Mesenteric fat pad (tissue), 1 donor: ENCODE measurements at regions not wholly inside any gene's neighbourhood (a gene's known extent, or its start where the extent isn't known, plus 50 kb on each side); places are given as distances from the start of the nearest gene placed in this dataset.
"Not testable (repeated sequence)": the region's sequence is repeated elsewhere in the genome, so short reads cannot be mapped to it uniquely, and the experiment has no call there.

Source experiments
- DNase-seq: peaks from one replicate; pipeline ENCODE4 v3.0.0-alpha.2; 2020; ENCODE audit warnings: low spot score
- donor health status: DM: yes; HTN: yes; CAD: no.

DNA sequence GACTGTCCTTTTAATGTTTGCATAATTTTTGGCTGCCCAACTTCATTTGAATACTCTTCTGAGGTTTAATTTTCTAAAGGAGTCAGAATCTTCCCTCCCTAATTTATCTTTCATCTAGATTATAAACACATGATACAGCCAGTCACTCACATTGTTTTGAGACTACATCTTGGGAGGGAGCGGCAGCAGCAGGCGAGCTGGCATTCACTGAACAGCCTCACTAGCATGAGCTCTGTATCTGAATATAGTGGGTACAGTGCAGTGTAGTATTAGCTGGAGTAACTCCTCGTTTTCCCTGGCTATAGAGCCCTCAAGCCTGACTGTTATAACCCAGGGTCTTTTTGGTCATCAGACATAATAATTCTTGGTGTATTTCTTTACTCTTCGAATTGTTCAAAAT is 969.2 kb upstream of the COX7C start:
- no peak for DNase-seq

DNA sequence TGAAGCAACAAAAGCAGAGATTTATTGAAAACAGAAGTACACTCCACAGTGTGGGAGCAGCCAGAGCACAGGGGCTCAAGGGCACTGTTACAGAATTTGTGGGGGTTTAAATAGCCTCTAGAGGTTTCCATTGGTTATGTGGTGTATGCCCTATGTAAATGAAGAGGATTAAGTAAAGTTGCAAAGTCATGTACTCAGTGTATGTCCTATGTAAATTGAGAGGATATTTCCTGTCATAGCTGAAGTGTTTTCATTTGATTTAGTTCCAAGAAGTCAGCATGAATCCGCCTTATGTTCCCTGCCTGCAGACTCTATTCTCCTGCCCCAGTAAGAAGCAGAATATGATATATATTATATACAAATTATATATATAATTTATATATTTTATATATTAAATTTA is 966.0 kb upstream of the COX7C start:
- no peak for DNase-seq

DNA sequence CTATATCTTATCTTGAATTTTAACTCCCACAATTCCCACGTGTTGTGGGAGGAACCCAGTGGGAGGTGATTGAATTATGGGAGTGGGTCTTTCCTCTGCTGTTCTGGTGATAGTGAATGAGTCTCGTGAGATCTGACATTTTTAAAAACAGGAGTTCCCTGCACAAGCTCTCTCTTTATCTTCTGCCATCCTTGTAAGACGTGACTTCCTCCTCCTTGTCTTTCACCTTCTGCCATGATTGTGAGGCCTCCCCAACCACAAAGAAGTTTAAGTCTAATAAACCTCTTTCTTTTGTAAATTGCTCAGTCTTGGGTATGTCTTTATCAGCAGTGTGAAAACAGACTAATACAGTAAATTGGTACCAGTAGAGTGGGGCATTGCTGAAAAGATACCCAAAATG is 963.6 kb upstream of the COX7C start:
- not testable (repeated sequence) for DNase-seq

DNA sequence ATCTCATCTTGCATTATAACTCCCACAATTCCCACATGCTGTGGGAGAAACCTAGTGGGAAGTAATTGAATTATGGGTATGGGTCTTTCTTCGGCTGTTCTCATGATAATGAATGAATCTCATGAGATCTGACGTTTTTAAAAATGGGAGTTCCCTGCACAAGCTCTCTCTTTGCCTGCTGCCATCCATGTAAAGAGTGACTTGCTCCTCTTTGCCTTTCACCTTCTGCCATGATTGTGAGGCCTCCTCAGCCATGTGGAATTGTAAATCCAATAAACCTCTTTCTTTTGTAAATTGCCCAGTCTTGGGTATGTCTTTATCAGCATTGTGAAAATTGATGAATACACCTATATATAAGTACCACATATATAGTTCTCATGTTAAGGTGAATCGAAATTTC is 961.7 kb upstream of the COX7C start:
- DNase-seq = no peak

DNA sequence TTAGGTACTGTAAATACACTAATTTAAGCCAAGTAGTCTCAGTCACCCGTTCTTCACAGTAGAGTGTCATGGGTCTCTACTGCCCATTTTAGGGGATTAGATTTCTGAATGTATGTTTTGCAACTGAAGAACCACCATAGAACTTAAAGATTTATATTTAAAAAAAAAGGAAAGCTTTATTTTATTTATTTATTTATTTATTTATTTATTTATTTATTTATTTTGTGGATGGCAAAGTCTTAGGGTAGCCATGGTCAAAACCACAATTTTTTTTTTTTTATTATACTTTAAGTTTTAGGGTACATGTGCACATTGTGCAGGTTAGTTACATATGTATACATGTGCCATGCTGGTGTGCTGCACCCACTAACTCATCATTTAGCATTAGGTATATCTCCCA is 960.4 kb upstream of the COX7C start:
- not testable (repeated sequence) for DNase-seq

DNA sequence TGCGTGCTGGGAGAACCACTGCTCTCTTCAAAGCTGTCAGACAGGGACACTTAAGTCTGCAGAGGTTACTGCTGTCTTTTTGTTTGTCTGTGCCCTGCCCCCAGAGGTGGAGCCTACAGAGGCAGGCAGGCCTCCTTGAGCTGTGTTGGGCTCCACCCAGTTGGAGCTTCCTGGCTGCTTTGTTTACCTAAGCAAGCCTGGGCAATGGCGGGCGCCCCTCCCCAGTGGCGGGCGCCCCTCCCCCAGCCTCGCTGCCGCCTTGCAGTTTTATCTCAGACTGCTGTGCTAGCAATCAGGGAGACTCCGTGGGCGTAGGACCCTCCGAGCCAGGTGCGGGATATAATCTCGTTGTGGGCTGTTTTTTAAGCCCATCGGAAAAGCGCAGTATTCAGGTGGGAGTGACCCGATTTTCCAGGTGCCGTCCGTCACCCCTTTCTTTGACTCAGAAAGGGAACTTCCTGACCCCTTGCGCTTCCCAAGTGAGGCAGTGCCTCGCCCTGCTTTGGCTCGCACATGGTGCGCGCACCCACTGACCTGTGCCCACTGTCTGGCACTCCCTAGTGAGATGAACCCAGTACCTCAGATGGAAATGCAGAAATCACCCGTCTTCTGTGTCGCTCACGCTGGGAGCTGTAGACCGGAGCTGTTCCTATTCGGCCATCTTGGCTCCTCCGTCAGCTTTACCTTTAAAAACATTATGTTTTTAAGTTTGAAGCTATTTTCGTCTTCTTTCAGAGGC is 954.6 kb upstream of the COX7C start:
- DNase-seq = not testable (repeated sequence)

DNA sequence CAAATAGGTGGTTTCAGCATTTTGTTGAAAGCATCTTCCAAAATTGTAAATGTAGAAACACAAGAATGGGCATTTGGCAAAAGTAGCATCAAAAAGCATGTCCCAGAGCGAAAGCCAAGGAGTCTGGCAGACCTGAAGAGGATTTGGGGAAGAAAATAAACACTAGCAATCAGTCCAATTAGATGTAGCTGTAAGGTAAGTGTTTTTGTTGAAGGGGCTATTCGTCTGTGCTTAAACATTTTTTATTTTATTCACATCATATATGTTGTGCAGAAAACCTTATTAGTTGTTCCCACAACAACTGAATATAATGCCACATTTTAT is 954.1 kb upstream of the COX7C start:
- DNase-seq = no peak

DNA sequence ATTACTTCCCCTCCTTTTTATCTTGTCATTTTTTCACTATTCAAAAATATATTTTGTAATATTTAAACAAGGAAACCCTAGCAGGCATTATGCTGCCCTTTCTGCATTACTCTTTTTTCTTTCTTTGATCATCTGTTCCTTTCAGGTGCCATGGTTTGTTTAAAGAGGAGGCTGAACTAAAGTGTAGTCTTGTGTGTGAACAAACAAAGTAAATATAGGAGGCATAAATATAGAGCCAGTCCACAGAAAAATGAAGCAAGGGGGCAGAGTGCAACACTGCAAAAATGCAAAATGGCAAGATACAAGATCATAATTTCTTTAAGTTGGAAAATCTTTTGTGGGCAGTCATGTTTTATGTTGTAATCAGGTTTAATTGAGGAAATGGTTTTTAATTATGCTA is 947.3 kb upstream of the COX7C start:
- no peak for DNase-seq

DNA sequence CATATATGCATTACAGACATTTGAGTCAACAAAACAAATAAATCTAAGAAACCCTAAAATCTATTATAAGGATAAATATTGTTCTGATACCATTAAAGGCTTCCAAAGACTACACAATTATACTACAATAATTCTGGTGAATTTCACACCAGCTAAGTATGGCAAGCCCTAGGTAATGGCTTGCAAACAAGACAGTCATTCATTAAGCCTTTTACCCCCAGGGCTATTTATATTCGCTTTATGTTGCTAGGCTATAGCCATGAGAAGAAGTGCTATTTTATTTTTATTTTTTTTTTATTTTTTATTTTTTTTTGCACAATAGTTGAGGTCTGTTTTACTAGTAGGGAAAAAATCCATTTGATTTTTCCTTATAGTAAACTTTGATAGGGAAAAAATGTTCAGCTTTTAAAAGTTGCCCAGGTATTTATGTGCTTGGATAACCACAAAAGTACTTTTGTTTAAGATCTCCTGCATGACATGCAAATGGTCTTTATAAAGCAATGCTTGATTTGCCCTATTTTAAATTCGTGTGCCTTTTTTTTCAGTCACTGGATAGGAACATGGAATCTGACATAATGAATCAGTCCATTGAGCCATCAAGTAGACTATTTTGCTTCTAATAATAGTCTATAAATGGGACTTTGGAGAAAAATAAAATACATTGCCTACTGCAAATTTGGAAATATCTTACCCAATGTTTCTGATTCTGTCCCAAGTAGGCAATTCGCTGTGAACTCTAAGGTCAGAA is 946.3 kb upstream of the COX7C start:
- DNase-seq = no peak

DNA sequence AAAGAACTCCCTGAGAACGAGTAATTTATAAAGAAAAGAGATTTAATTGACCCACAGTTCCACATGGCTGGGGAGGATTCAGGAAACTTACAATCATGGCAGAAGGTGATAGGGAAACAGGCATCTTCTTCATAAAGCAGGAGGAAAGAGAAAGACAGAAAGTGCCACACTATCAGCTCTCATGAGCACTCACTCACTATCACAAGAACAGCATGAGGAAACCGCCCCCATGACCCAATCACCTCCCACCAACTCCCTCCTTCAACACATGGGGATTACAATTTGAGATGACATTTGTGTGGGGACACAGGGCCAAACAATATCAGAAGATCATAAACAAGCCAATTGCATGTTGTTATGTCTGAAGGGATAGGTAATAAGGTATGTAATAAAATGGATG is 935.9 kb upstream of the COX7C start:
- no peak for DNase-seq

DNA sequence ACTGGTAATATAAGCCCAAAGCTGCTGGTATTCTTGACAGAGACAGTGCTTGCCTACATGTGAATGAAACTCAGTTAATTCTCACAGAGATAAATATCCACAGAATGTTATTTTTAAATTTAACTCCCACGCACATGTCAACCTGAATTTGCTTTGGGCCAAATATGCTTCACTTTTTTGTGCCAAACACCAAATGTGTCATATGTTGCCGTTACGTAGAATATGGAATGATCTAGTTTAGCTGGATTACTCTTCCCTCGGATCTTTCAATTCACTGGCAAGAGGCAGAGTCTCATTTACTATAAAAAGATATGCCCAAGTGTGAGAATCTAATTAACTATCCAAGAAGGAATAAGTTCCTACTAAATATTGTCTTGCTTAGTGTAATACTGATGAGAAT is 933.4 kb upstream of the COX7C start:
- DNase-seq = no peak

DNA sequence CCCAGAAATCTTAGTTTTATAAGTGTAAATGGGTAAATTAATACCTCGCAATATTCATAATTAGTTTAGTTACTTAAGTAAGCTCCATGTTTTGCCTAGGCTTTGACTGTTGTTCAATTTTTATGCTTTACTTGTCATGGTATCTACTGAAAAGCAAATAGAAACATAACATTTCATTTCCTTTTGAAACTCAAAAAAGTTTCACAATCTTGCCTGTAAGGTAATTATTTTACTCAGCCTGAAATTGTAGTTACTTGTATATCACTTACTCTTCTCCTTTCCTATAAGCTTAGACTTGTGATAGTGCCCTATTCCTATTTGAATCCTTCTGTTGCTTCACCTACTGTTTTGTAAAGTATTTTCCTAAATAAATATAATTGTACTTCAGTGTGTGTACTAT is 914.4 kb upstream of the COX7C start:
- DNase-seq = no peak

DNA sequence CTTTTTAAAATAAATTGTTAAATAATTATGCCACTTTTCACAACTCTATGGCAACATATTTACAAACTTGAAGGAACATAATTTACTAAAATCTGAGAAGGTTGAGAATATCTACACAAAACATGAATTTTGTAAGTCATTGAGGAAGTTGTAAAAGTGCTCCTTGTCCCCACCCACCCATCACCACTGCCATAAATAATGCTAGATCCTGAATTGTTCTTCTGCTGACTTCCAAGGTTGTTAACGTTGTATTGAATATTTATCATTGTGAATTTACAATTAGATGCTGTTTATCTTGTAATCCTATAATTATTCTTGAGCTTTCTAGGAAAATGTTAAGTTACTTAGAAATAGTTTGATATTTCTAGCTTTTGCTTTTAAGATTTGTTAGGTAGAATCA is 908.0 kb upstream of the COX7C start:
- DNase-seq = no peak

DNA sequence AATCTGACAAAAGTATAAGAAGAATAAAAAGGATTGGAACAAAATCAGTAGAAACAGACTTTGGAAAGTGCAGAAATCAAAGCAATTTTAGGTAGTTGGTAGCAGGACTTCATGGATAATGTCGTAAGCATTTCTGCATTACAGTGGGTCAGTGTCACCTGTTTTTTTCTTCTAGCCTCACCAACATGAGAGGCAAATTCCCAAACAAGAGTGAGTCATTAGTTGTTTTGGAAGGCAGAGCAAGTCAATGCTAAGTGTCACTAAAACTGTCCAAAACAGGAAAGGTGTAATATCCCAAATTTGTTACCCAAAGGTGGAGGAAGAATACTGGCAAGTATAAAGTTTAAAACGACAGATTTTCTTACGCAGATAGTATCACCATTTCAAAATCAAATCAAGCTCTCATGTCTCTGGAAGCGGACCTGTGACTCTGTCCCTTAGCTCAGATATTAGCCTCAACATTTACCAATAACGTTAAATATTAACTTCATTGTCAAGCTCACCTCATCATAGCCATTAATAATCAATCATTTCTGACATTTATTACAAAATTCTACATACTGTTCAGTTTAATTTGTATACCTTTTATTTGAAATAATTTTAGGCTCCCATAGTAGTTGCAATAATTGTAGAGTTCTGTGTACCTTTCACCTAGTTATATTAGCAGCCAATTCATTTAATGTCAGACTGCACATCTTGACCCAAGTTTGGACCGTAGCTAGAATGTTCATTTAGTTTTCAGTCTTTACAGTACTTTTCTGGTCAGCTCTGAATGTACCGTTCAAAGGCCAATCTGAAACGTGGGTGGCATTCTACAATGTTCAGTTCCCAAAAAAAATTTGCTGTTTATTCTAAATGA is 901.2 kb upstream of the COX7C start:
- no peak for DNase-seq

DNA sequence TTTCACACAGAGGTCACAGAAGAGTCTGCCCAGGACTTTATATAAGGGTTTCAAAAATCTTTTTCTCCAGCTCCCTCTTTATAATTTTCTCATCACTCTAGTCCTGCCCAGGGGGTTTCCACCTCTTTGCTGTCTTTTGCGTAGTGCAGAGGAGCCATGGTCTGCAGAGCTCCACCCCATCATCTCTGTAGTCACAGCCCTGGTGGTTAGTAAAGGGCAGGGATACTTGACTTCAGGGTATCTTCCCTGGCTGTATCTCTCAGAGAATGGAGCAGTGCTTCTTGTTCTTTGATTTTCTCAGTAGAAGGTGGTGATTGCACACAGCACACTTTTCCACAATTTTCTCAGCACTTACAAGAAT is 900.6 kb upstream of the COX7C start:
- DNase-seq = no peak

DNA sequence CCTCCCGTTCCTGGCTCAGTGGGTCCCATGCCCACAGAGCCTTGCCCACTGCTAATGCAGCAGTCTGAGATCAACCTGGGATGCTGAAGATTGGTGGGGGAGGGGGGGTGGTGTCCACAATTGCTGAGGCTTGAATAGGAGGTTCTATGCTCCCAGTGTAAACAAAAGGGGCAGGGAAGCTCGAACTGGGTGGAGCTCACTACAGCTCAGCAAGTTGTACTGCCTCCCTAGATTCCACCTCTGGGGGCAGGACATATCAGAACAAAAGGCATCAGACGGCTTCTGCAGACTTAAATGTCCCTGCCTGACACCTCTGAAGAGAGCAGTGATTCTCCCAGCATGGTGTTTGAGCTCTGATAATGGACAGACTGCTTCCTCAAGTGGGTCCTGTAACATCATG is 885.6 kb upstream of the COX7C start:
- DNase-seq = no peak

DNA sequence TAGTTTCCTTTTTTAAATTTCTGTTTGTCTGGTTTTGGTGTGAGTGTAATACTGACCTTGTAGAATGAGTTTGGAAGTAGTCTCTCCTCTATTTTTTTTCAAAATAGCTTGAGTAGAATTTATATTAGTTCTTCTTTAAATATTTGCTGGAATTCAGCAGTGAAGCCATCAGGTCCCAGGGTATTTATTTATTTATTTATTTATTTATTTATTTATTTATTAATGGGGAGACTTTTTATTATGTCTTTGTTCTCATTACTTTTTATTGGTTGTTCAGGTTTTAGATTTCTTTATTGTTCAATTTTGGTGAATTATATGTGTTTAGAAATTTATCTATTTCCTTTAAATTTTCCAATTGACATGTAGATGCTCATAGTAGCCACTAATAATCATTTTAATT is 875.8 kb upstream of the COX7C start:
- DNase-seq = no peak

DNA sequence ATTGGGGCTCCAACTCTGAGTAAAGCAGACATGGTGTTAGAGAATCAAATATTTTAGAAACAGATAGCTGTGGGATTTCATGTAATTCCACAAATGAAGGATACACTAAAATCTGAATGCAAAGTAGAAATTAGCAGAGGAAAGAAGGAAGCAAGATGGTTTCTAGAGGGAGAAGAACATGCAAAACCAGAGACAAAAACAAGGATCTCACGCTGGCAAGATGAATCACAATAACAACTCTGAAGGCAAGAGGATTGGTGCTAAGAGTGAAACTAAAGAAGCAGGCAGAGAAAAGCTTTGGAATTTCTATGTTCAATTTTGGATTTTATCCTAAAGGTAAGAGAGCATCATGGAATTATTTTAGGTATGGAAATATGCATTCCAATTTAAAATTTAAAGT is 857.2 kb upstream of the COX7C start:
- DNase-seq = no peak

DNA sequence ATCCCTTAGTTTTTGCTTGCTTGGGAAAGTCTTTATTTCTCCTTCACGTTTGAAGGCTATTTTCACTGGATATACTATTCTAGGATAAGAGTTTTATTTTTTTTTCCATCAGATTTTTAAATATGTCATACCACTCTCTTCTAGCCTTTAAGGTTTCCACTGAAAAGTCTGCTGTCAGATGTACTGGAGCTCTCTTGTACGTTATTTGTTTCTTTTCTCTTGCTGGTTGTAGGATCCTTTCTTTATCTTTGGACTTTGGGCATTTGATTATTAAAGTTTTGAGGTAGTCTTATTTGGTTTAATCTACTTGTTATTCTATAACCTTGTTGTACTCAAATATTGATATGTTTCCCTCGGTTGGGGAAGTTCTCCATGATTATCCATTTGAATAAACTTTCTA is 848.4 kb upstream of the COX7C start:
- no peak for DNase-seq

DNA sequence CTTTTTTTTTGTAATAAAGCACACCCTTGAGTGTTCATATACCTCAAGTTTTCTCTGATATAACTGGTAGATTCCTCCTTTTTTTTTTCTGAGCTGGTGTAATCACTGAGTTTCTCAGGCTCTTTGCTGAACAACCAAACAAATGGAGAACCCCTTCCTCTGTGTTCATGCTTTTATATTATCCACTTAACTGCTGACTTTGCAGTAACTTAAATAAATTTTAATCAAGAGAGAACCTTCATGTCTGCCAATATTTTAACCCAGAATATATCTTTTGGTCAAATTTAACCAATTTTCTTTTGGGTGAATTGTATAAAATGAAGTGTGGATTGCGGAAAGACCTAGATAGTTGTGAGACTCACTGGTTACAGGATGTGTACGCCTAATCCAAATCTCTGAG is 833.0 kb upstream of the COX7C start:
- no peak for DNase-seq

DNA sequence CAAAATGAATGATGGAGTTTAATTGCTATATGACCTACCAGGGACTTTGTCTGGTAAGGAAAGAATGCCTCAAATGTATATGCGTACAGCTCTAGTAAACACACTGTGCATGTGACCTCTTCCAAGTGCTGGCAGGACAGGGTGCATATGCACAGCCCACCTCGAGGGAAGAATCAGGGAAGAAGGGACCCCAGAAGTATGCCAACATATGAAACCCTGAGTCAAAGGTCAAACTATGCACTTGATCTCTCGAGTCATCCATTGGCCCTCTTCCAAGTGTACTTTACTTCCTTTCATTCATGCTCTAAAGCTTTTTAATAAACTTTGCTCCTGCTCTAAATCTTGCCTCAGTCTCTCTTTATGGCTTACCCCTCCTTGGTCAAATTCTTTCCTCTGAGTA is 804.6 kb upstream of the COX7C start:
- no peak for DNase-seq

DNA sequence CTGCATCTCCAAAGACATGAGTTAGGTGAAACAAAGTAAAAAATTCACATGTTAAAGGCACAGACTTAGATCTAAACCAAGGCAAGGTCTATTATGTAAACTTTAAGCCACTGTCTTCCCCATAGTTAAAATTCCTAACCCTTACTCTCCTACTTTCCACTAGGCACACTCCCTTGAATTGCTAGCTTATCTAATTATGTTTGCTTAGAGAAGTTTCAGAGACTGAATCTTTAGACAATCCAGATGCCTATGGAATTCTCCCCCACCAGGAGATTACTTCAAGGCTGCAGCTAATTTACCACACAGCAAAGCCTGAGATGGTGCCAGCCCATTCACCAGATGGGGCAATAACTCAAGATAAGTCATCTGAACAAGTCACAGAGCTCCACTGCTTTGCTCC is 803.1 kb upstream of the COX7C start:
- DNase-seq = no peak
